A673 (cell line): ENCODE measurements at regions not wholly inside any gene's neighbourhood (a gene's known extent, or its start where the extent isn't known, plus 50 kb on each side); places are given as distances from the start of the nearest gene placed in this dataset.

Experiments used
- BruUV-seq: library from RNA; stranded (reverse); fragments of 400-500 nt; replicated peaks from 2 replicates; lab custom pipeline; 2021; lab: Mats Ljungman, UMichigan
- CTCF ChIA-PET: fragments of 300-600 bp; sonication (Branson Sonifier 250); formaldehyde crosslinking; loops from one replicate; lab custom pipeline; 2022; ENCODE audit warnings: antibody characterized with exemption; lab: Charles Lee
- POLR2A ChIA-PET: fragments of 300-600 bp; sonication (Branson Sonifier 250); formaldehyde crosslinking; loops from one replicate; lab custom pipeline; 2022; ENCODE audit warnings: antibody characterized with exemption; ENCODE audit not compliant: low non-redundant PET; lab: Charles Lee
- DNase-seq: peaks from one replicate; pipeline ENCODE4 v3.0.0-alpha.2; 2015; ENCODE audit warnings: low spot score
- H3K27ac ChIP-seq: fragments of 200-600 bp; sonication (generic); 2 replicates; pipeline ENCODE4 v1.5.1; 2016; ENCODE audit warnings: mixed run types, low read depth, mild to moderate bottlenecking, mixed read lengths, antibody characterized with exemption, low read length; ENCODE audit not compliant: poor library complexity, severe bottlenecking
- H3K27me3 ChIP-seq: fragments of 200-600 bp; sonication (generic); replicated peaks from 2 replicates; pipeline ENCODE4 v1.6.1; 2017; ENCODE audit warnings: mixed run types, low read depth, mild to moderate bottlenecking, mixed read lengths, antibody characterized with exemption, low read length; ENCODE audit not compliant: insufficient read depth, poor library complexity
- H3K36me3 ChIP-seq: fragments of 200-600 bp; sonication (generic); 2 replicates; pipeline ENCODE4 v1.6.1; 2016; ENCODE audit warnings: mixed run types, mild to moderate bottlenecking, mixed read lengths, antibody characterized with exemption, low read length; ENCODE audit not compliant: insufficient read depth, poor library complexity, severe bottlenecking
- H3K4me1 ChIP-seq: fragments of 200-600 bp; sonication (generic); 2 replicates; pipeline ENCODE4 v1.6.1; 2017; ENCODE audit warnings: mixed run types, mild to moderate bottlenecking, mixed read lengths, antibody characterized with exemption, low read length; ENCODE audit not compliant: insufficient read depth, poor library complexity, severe bottlenecking
- H3K4me3 ChIP-seq: fragments of 200-600 bp; sonication (generic); 2 replicates; pipeline ENCODE4 v1.5.1; 2016; ENCODE audit warnings: low read depth, mixed run types, mild to moderate bottlenecking, mixed read lengths, low read length; ENCODE audit not compliant: poor library complexity, severe bottlenecking
- H3K9me3 ChIP-seq: fragments of 200-600 bp; sonication (generic); 2 replicates; pipeline ENCODE4 v1.6.1; 2016; ENCODE audit warnings: mixed run types, low read depth, mild to moderate bottlenecking, mixed read lengths, antibody characterized with exemption, low read length; ENCODE audit not compliant: poor library complexity, severe bottlenecking
- EZH2 ChIP-seq: fragments of 200-600 bp; sonication (generic); IDR thresholded peaks from 2 replicates; pipeline ENCODE4 v1.6.1; 2017; ENCODE audit warnings: borderline replicate concordance, low read depth, mild to moderate bottlenecking, mixed read lengths, antibody characterized with exemption, low read length; ENCODE audit not compliant: poor library complexity, severe bottlenecking
- intact Hi-C: fragments of 100-400 bp; cut with micrococcal nuclease; formaldehyde crosslinking; loops from one replicate; pipeline ENCODE4 v1.10.0; 2022; ENCODE audit not compliant: unreplicated experiment
- TF ChIP-seq, protein P1 (sequence below): fragments of 300-800, 200-600 bp; sonication (generic); conservative IDR thresholded peaks from 2 replicates; pipeline ENCODE4 v1.5.1; 2017; ENCODE audit warnings: low read depth, mild to moderate bottlenecking, antibody characterized with exemption, low read length, moderate library complexity, mixed read lengths

DNA sequence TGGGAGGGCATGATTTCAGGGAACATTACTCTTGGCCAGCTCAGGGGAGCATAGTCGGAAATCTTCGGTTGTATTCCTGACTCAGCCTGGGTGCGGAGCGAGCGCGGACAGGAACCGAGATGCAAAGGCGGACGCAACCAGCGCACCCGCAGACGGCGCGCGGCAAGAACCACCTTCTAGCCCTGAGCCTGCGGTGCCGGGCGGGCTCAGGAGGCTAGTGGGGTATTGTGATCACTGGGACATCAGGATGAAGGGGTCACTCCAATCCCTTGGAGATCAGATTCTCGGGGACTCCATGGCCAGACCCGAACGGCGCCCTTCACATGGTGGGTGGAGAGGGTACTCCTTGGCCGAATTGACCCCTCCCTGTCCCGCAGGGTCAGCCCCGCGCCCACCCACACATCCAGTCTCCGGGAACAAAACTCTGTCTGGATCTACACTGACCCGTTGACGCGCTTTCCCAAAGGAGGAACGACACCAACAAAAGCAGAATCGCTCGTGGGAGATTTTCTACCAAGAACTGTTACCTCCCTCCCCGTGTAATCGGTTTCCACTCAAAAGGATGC, 730.5 kb downstream of the ZWINT start:
- DNase-seq: no peak
- BruUV-seq: no TSS peak
- Histone ChIP-seq H3K27me3 (peaks cover 27% of the 10 kb centered on the region), H3K4me3 (no peak overlapping the region), H3K36me3 (no peaks in the 10 kb centered on the region), H3K9me3 (no peaks in the 10 kb centered on the region), H3K27ac (no peak overlapping the region), H3K4me1 (no peaks in the 10 kb centered on the region)
- TF ChIP-seq EZH2: no peak
- TF ChIP-seq, protein P1, sequence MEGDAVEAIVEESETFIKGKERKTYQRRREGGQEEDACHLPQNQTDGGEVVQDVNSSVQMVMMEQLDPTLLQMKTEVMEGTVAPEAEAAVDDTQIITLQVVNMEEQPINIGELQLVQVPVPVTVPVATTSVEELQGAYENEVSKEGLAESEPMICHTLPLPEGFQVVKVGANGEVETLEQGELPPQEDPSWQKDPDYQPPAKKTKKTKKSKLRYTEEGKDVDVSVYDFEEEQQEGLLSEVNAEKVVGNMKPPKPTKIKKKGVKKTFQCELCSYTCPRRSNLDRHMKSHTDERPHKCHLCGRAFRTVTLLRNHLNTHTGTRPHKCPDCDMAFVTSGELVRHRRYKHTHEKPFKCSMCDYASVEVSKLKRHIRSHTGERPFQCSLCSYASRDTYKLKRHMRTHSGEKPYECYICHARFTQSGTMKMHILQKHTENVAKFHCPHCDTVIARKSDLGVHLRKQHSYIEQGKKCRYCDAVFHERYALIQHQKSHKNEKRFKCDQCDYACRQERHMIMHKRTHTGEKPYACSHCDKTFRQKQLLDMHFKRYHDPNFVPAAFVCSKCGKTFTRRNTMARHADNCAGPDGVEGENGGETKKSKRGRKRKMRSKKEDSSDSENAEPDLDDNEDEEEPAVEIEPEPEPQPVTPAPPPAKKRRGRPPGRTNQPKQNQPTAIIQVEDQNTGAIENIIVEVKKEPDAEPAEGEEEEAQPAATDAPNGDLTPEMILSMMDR: no peak
- ChIA-PET POLR2A (no interaction called here), CTCF (no interaction called here)
- intact Hi-C loops: no loop called here

DNA sequence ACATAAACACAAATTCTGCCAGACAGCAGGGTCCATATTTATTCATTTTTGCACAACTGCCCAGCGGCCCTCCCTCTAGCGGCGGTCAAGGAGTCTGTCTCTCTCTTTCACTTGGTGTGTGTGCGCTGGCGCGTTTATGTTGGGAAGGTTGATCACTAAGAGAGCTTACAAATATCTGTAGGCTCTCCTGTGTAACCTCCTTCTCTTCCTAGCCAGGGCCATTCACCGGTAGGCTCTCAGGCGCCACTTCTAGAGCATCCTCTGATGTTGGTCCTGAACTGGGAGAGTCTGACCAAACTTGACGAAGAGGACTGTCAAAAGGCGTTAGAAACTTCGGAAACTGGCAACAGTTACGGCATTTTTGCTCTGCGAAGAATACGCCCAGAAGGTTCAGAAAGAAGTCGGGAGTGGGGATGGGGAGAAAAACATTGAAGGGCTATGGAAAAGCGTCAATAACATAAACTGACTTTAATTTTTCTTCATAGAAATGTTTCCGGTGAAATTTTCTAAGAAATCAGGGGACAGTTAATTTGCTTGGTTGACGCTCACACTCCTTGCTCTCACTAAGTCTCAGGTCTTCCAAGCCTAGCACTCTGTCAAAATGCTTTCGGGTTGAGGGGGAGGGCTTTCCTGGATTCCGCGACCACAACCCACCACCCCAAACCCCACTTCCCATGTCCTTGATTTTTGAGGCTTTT, 731.1 kb downstream of the ZWINT start:
- no peak for TF ChIP-seq EZH2
- TF ChIP-seq, protein P1: peak; percentile 30; the same call in 1 of the 2 replicates
- Histone ChIP-seq H3K27me3 (peaks cover 27% of the 10 kb centered on the region), H3K9me3 (no peaks in the 10 kb centered on the region), H3K4me3 (no peak overlapping the region), H3K27ac (no peak overlapping the region), H3K36me3 (no peaks in the 10 kb centered on the region), H3K4me1 (no peaks in the 10 kb centered on the region)
- POLR2A ChIA-PET: no interaction called here
- intact Hi-C loops: no loop called here
- CTCF ChIA-PET: no interaction called here
- BruUV-seq: no TSS peak
- DNase-seq: peak; percentile 7

DNA sequence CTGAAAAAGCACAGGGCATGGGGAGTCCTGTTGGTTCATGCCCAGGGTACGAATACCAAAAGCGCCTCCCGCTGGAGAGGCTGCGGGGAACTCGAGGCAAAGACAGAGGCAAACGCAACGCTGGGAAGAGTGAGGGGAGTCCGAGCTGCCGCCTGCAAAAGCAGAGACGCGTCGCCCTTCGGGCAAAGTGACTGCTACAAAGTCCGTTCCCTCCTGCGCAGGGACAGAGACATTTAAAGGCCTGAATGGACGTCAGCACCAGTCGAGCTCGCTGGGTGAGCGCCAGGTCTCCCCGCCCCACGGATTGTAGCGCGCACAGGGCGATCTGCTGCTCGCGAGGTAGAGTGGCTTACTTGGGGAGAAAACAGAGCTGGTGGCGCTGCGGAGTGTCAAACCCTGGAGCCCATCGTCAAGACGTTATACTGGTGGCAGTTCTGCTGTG, 732.8 kb downstream of the ZWINT start:
- BruUV-seq: no TSS peak
- ChIA-PET CTCF (no interaction called here), POLR2A (no interaction called here)
- intact Hi-C loops: no loop called here
- no peaks in the 10 kb centered on the region for H3K9me3 ChIP-seq
- no peak overlapping the region for H3K4me3 ChIP-seq
- peaks cover 27% of the 10 kb centered on the region for H3K27me3 ChIP-seq
- no peaks in the 10 kb centered on the region for H3K4me1 ChIP-seq
- H3K27ac ChIP-seq: no peak overlapping the region
- peak; percentile 0 for DNase-seq
- TF ChIP-seq, protein P1: no peak
- TF ChIP-seq EZH2: no peak
- no peaks in the 10 kb centered on the region for H3K36me3 ChIP-seq
